HL-60 (cell line): ENCODE measurements at regions not wholly inside any gene's neighbourhood (a gene's known extent, or its start where the extent isn't known, plus 50 kb on each side); places are given as distances from the start of the nearest gene placed in this dataset.

Experiments
- GABPA ChIP-seq: IDR thresholded peaks from 2 replicates; pipeline ENCODE4 v1.6.1; 2012; ENCODE audit warnings: low read depth
- POLR2AphosphoS5 ChIP-seq: IDR thresholded peaks from 2 replicates; pipeline ENCODE4 v1.6.1; 2012; ENCODE audit warnings: low read depth
- TF ChIP-seq, protein P1 (sequence below): IDR thresholded peaks from one replicate; pipeline ENCODE4 v1.5.1; 2011; ENCODE audit warnings: low read length, control low read depth, inconsistent platforms; ENCODE audit not compliant: insufficient read depth

DNA sequence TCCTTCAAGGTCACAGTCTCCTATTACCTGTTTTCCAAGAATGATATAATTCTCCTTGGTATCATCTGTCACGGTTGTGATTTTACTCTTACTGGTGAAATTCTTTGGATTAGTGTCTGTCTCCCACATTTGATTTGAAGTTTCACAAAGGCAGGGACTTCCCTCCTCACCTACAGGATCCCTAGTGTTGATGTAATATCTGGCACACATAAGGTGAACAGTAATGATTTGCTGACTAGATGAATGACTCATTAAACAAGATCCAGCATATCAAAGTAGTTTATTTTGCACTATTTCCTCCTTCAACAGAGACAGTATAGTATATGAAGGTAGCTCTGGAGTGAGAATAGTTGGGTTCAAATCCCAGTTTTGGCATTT is 135.3 kb upstream of the IL1RAPL2 start:
- TF ChIP-seq, protein P1, sequence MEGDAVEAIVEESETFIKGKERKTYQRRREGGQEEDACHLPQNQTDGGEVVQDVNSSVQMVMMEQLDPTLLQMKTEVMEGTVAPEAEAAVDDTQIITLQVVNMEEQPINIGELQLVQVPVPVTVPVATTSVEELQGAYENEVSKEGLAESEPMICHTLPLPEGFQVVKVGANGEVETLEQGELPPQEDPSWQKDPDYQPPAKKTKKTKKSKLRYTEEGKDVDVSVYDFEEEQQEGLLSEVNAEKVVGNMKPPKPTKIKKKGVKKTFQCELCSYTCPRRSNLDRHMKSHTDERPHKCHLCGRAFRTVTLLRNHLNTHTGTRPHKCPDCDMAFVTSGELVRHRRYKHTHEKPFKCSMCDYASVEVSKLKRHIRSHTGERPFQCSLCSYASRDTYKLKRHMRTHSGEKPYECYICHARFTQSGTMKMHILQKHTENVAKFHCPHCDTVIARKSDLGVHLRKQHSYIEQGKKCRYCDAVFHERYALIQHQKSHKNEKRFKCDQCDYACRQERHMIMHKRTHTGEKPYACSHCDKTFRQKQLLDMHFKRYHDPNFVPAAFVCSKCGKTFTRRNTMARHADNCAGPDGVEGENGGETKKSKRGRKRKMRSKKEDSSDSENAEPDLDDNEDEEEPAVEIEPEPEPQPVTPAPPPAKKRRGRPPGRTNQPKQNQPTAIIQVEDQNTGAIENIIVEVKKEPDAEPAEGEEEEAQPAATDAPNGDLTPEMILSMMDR = no peak
- no peak for TF ChIP-seq GABPA
- no peak for TF ChIP-seq POLR2AphosphoS5
